GM19372 (cell line): ENCODE measurements at regions not wholly inside any gene's neighbourhood (a gene's known extent, or its start where the extent isn't known, plus 50 kb on each side); places are given as distances from the start of the nearest gene placed in this dataset.

ENCODE experiments used
- ATAC-seq: cut with Tn5 transposase; IDR thresholded peaks from one replicate; pipeline ENCODE4 v1.9.1; 2021; ENCODE audit warnings: mild to moderate bottlenecking, low read depth, moderate library complexity; ENCODE audit not compliant: unreplicated experiment

- no peak for ATAC-seq
Observed at GRCh38 chr12:4059898-4060568, 186.8 kb upstream of the PARP11 start.

- ATAC-seq = no peak
Observed at GRCh38 chr12:4056910-4057845, 184.0 kb upstream of the PARP11 start.

GRCh38 chr12:4054630-4055029 lies 181.4 kb upstream of the PARP11 start:
- ATAC-seq = no peak

- ATAC-seq = no peak
Observed at GRCh38 chr12:4052691-4053090, 179.5 kb upstream of the PARP11 start.

- no peak for ATAC-seq
Observed at GRCh38 chr12:4051596-4051995, 178.4 kb upstream of the PARP11 start.

GRCh38 chr12:4050340-4050739 lies 177.1 kb upstream of the PARP11 start:
- no peak for ATAC-seq

- no peak for ATAC-seq
Observed at GRCh38 chr12:4049298-4050080, 176.3 kb upstream of the PARP11 start.

- no peak for ATAC-seq
Observed at GRCh38 chr12:4047421-4047820, 174.2 kb upstream of the PARP11 start.

GRCh38 chr12:4046495-4046840 lies 173.3 kb upstream of the PARP11 start:
- ATAC-seq = no peak

GRCh38 chr12:4045786-4046494 lies 172.7 kb upstream of the PARP11 start:
- ATAC-seq = no peak

- no peak for ATAC-seq
Observed at GRCh38 chr12:4044736-4045730, 171.8 kb upstream of the PARP11 start.

GRCh38 chr12:4044101-4044500 lies 170.9 kb upstream of the PARP11 start:
- no peak for ATAC-seq

GRCh38 chr12:4041187-4041885 lies 168.1 kb upstream of the PARP11 start:
- no peak for ATAC-seq

- ATAC-seq = no peak
Observed at GRCh38 chr12:4039931-4040330, 166.7 kb upstream of the PARP11 start.

- ATAC-seq = no peak
Observed at GRCh38 chr12:4037747-4038312, 164.6 kb upstream of the PARP11 start.

- ATAC-seq = no peak
Observed at GRCh38 chr12:4036671-4037271, 163.6 kb upstream of the PARP11 start.

- ATAC-seq = no peak
Observed at GRCh38 chr12:4034921-4035320, 161.7 kb upstream of the PARP11 start.
